ENCODE measurements at regions not wholly inside any gene's neighbourhood (a gene's known extent, or its start where the extent isn't known, plus 50 kb on each side); places are given as distances from the start of the nearest gene placed in this dataset.

GRCh38 chr1:164040754-164041153 is 518.2 kb upstream of the PBX1 start:
- TF ChIP-seq CTCF (IDR thresholded peaks at IDR 0.05) (no peak), POLR2AphosphoS5 (IDR thresholded peaks at IDR 0.05; ENCODE audit: low read depth, low read length) (no peak), REST (IDR thresholded peaks at IDR 0.05; ENCODE audit: insufficient read depth in 1 of 2, low read depth in 2 of 2, low read length in 1 of 2) (no peak), TCF7L2 (IDR thresholded peaks at IDR 0.05; ENCODE audit: low read depth, low read length) (no peak)
